PC-9 (cell line): ENCODE measurements at regions not wholly inside any gene's neighbourhood (a gene's known extent, or its start where the extent isn't known, plus 50 kb on each side); places are given as distances from the start of the nearest gene placed in this dataset.

Source experiments
- BruUV-seq: library from RNA; stranded (reverse); fragments of 400-500 nt; replicated peaks from 2 replicates; lab custom pipeline; 2021; lab: Mats Ljungman, UMichigan
- CTCF ChIA-PET: fragments of 300-600 bp; sonication (Branson Sonifier 250); formaldehyde crosslinking; loops from one replicate; lab custom pipeline; 2022; ENCODE audit warnings: antibody characterized with exemption; lab: Charles Lee
- POLR2A ChIA-PET: fragments of 300-600 bp; sonication (Branson Sonifier 250); formaldehyde crosslinking; loops from one replicate; lab custom pipeline; 2022; ENCODE audit warnings: antibody characterized with exemption; ENCODE audit not compliant: unreplicated experiment; lab: Charles Lee
- DNase-seq, 2 experiments: peaks; one replicate each; pipeline versions ENCODE4 v3.0.0 to v3.0.0-alpha.2; 2015 to 2022; ENCODE audit warnings: mixed read lengths in 1 of 2
- H2AFZ ChIP-seq: fragments of 200-600 bp; sonication (generic); 2 replicates; pipeline ENCODE4 v1.8.1; 2017; ENCODE audit warnings: antibody characterized with exemption
- H3F3A ChIP-seq: fragments of 200-600 bp; sonication (generic); 2 replicates; pipeline ENCODE4 v1.8.1; 2017; ENCODE audit warnings: antibody characterized with exemption, mild to moderate bottlenecking, low read depth; ENCODE audit not compliant: insufficient read depth
- H3K27ac ChIP-seq: fragments of 200-600 bp; sonication (generic); 2 replicates; pipeline ENCODE4 v1.6.1; 2016; ENCODE audit warnings: mixed run types
- H3K27me3 ChIP-seq: fragments of 200-600 bp; sonication (generic); 2 replicates; pipeline ENCODE4 v1.6.1; 2016; ENCODE audit warnings: low read depth, mixed run types; ENCODE audit not compliant: insufficient read depth
- H3K36me3 ChIP-seq: fragments of 200-600 bp; sonication (generic); 2 replicates; pipeline ENCODE4 v1.6.1; 2016; ENCODE audit warnings: low read depth, mixed run types
- H3K4me1 ChIP-seq: fragments of 200-600 bp; sonication (generic); replicated peaks from 2 replicates; pipeline ENCODE4 v1.6.1; 2016; ENCODE audit warnings: mixed run types; ENCODE audit not compliant: insufficient read depth
- H3K4me2 ChIP-seq: fragments of 200-600 bp; sonication (generic); 2 replicates; pipeline ENCODE4 v1.6.1; 2017; ENCODE audit warnings: mixed run types
- H3K4me3 ChIP-seq: fragments of 200-600 bp; sonication (generic); 2 replicates; pipeline ENCODE4 v1.6.1; 2016; ENCODE audit warnings: mixed run types
- H3K79me2 ChIP-seq: fragments of 200-600 bp; sonication (generic); 2 replicates; pipeline ENCODE4 v1.6.1; 2017; ENCODE audit warnings: low read depth, mixed run types
- H3K9me2 ChIP-seq: fragments of 200-600 bp; sonication (generic); 2 replicates; pipeline ENCODE4 v1.8.1; 2017; ENCODE audit warnings: mild to moderate bottlenecking; ENCODE audit not compliant: insufficient read depth
- H3K9me3 ChIP-seq: fragments of 200-600 bp; sonication (generic); 2 replicates; pipeline ENCODE4 v1.8.1; 2016; ENCODE audit warnings: low read depth; ENCODE audit not compliant: insufficient read depth
- H4K20me1 ChIP-seq: fragments of 200-600 bp; sonication (generic); 2 replicates; pipeline ENCODE4 v1.8.1; 2017; ENCODE audit not compliant: insufficient read depth
- CTCF ChIP-seq: fragments of 200-600 bp; sonication (generic); conservative IDR thresholded peaks from 2 replicates; pipeline ENCODE4 v1.6.1; 2017; ENCODE audit warnings: mixed run types, antibody characterized with exemption, mild to moderate bottlenecking, moderate library complexity
- EZH2 ChIP-seq: fragments of 200-600 bp; sonication (generic); IDR thresholded peaks from 2 replicates; pipeline ENCODE4 v1.8.0; 2017; ENCODE audit warnings: antibody characterized with exemption, low read depth
- intact Hi-C: fragments of 100-400 bp; cut with micrococcal nuclease; formaldehyde crosslinking; loops from one replicate; pipeline ENCODE4 v1.10.0; 2022; ENCODE audit not compliant: unreplicated experiment

- TF ChIP-seq EZH2 = no peak
- TF ChIP-seq CTCF = no peak
- Histone ChIP-seq H4K20me1 (no peaks in the 10 kb centered on the region), H2AFZ (no peak overlapping the region), H3K79me2 (no peaks in the 10 kb centered on the region), H3K9me2 (no peaks in the 10 kb centered on the region), H3K9me3 (no peaks in the 10 kb centered on the region; the same call in 1 of the 2 replicates), H3F3A (peaks cover 20% of the 10 kb centered on the region), H3K4me2 (no peak overlapping the region), H3K36me3 (no peaks in the 10 kb centered on the region), H3K4me3 (no peak overlapping the region), H3K27ac (no peak overlapping the region), H3K4me1 (peaks cover 29% of the 10 kb centered on the region), H3K27me3 (no peaks in the 10 kb centered on the region)
- no peak for DNase-seq
- intact Hi-C loops = no loop called here
- ChIA-PET CTCF (no interaction called here), POLR2A (no interaction called here)
- no TSS peak for BruUV-seq
Measured at GRCh38 chr9:91043056-91043810, 241.6 kb downstream of the SYK start.

GRCh38 chr9:91043811-91044175, 242.2 kb downstream of the SYK start:
- no peaks in the 10 kb centered on the region for H3K36me3 ChIP-seq
- H2AFZ ChIP-seq = no peak overlapping the region
- no peak for TF ChIP-seq CTCF
- TF ChIP-seq EZH2 = no peak
- H3K79me2 ChIP-seq = no peaks in the 10 kb centered on the region
- no peaks in the 10 kb centered on the region for H4K20me1 ChIP-seq
- peaks cover 24% of the 10 kb centered on the region for H3K4me1 ChIP-seq
- no TSS peak for BruUV-seq
- CTCF ChIA-PET = no interaction called here
- H3K9me3 ChIP-seq = no peaks in the 10 kb centered on the region; the same call in 1 of the 2 replicates
- no peaks in the 10 kb centered on the region for H3K9me2 ChIP-seq
- no peak overlapping the region for H3K4me3 ChIP-seq
- no peak overlapping the region for H3K27ac ChIP-seq
- intact Hi-C loops = no loop called here
- POLR2A ChIA-PET = no interaction called here
- H3K4me2 ChIP-seq = no peak overlapping the region
- DNase-seq = no peak
- peaks cover 16% of the 10 kb centered on the region; the same call in 1 of the 2 replicates for H3F3A ChIP-seq
- H3K27me3 ChIP-seq = no peaks in the 10 kb centered on the region

GRCh38 chr9:91044354-91044753, 242.7 kb downstream of the SYK start:
- ChIA-PET POLR2A (no interaction called here), CTCF (no interaction called here)
- no peaks in the 10 kb centered on the region for H4K20me1 ChIP-seq
- DNase-seq = no peak
- H3F3A ChIP-seq = 0 out of 2 replicates have a peak, but pooled peaks cover 13% of the 10 kb centered on the region
- no peaks in the 10 kb centered on the region for H3K27me3 ChIP-seq
- intact Hi-C loops = no loop called here
- H3K79me2 ChIP-seq = no peaks in the 10 kb centered on the region
- no TSS peak for BruUV-seq
- no peaks in the 10 kb centered on the region for H3K36me3 ChIP-seq
- no peak overlapping the region for H2AFZ ChIP-seq
- TF ChIP-seq CTCF = no peak
- no peak for TF ChIP-seq EZH2
- H3K4me2 ChIP-seq = no peak overlapping the region
- no peaks in the 10 kb centered on the region; the same call in 1 of the 2 replicates for H3K9me3 ChIP-seq
- no peaks in the 10 kb centered on the region for H3K9me2 ChIP-seq
- peaks cover 18% of the 10 kb centered on the region for H3K4me1 ChIP-seq
- H3K27ac ChIP-seq = no peak overlapping the region
- H3K4me3 ChIP-seq = no peak overlapping the region
